Osteocyte (in vitro differentiated cells): ENCODE measurements at regions not wholly inside any gene's neighbourhood (a gene's known extent, or its start where the extent isn't known, plus 50 kb on each side); places are given as distances from the start of the nearest gene placed in this dataset.
"Not testable (repeated sequence)": the region's sequence is repeated elsewhere in the genome, so short reads cannot be mapped to it uniquely, and the experiment has no call there.

ENCODE experiments used
- DNase-seq: peaks from one replicate; pipeline ENCODE4 v3.0.0; 2021; ENCODE audit warnings: mixed read lengths; ENCODE audit not compliant: unreplicated experiment; ENCODE audit errors: extremely low spot score
- H3K27ac Mint-ChIP-seq: one replicate; pipeline ENCODE4 v1.8.0; 2021; ENCODE audit warnings: mild to moderate bottlenecking, mixed read lengths; ENCODE audit not compliant: unreplicated experiment
- H3K27me3 Mint-ChIP-seq: one replicate; pipeline ENCODE4 v1.8.0; 2021; ENCODE audit warnings: mixed read lengths; ENCODE audit not compliant: unreplicated experiment
- H3K36me3 Mint-ChIP-seq: one replicate; pipeline ENCODE4 v1.8.0; 2021; ENCODE audit warnings: mixed read lengths; ENCODE audit not compliant: unreplicated experiment
- H3K4me1 Mint-ChIP-seq: one replicate; pipeline ENCODE4 v1.8.0; 2021; ENCODE audit warnings: mixed read lengths; ENCODE audit not compliant: unreplicated experiment
- H3K4me3 Mint-ChIP-seq: one replicate; pipeline ENCODE4 v1.8.0; 2021; ENCODE audit warnings: mild to moderate bottlenecking, moderate library complexity, mixed read lengths; ENCODE audit not compliant: unreplicated experiment
- H3K9me3 Mint-ChIP-seq: one replicate; pipeline ENCODE4 v1.8.0; 2021; ENCODE audit warnings: mixed read lengths; ENCODE audit not compliant: unreplicated experiment
- CTCF ChIP-seq: fragments of 200-600 bp; sonication (generic); IDR thresholded peaks from 2 replicates; pipeline ENCODE4 v1.5.0; 2021; ENCODE audit warnings: antibody characterized with exemption, mild to moderate bottlenecking, moderate library complexity

GRCh38 chr21:35719080-35719479 lies 341.2 kb downstream of the SETD4 start:
- H3K27ac Mint-ChIP-seq, result no peak overlapping the region
- peaks cover 56% of the 10 kb centered on the region for H3K27me3 Mint-ChIP-seq
- no peak for DNase-seq
- H3K4me3 Mint-ChIP-seq, result no peak overlapping the region
- peaks cover 15% of the 10 kb centered on the region for H3K4me1 Mint-ChIP-seq
- TF ChIP-seq CTCF, result no peak
- H3K9me3 Mint-ChIP-seq, result peaks cover 5% of the 10 kb centered on the region
- no peaks in the 10 kb centered on the region for H3K36me3 Mint-ChIP-seq

GRCh38 chr21:35716876-35717565 lies 343.3 kb downstream of the SETD4 start:
- Mint-ChIP-seq H3K4me3 (no peak overlapping the region), H3K27me3 (peaks cover 56% of the 10 kb centered on the region), H3K36me3 (no peaks in the 10 kb centered on the region), H3K27ac (no peak overlapping the region), H3K9me3 (peaks cover 5% of the 10 kb centered on the region), H3K4me1 (peaks cover 15% of the 10 kb centered on the region)
- TF ChIP-seq CTCF, result no peak
- no peak for DNase-seq

- no peak for DNase-seq
- no peaks in the 10 kb centered on the region for H3K4me1 Mint-ChIP-seq
- H3K4me3 Mint-ChIP-seq, result no peak overlapping the region
- H3K27me3 Mint-ChIP-seq, result peaks cover 54% of the 10 kb centered on the region
- H3K9me3 Mint-ChIP-seq, result peaks cover 5% of the 10 kb centered on the region
- no peak overlapping the region for H3K27ac Mint-ChIP-seq
- no peak for TF ChIP-seq CTCF
- H3K36me3 Mint-ChIP-seq, result no peaks in the 10 kb centered on the region
Observed at GRCh38 chr21:35713914-35714313, 346.4 kb downstream of the SETD4 start.

GRCh38 chr21:35711661-35712060 lies 348.7 kb downstream of the SETD4 start:
- Mint-ChIP-seq H3K36me3 (no peaks in the 10 kb centered on the region), H3K27ac (no peak overlapping the region), H3K4me1 (no peaks in the 10 kb centered on the region), H3K4me3 (no peak overlapping the region), H3K9me3 (peaks cover 5% of the 10 kb centered on the region), H3K27me3 (peaks cover 58% of the 10 kb centered on the region)
- no peak for TF ChIP-seq CTCF
- DNase-seq, result no peak

GRCh38 chr21:35711213-35711612 lies 349.1 kb downstream of the SETD4 start:
- TF ChIP-seq CTCF, result no peak
- Mint-ChIP-seq H3K36me3 (no peaks in the 10 kb centered on the region), H3K4me1 (no peaks in the 10 kb centered on the region), H3K27ac (no peak overlapping the region), H3K9me3 (peaks cover 5% of the 10 kb centered on the region), H3K27me3 (peaks cover 58% of the 10 kb centered on the region), H3K4me3 (no peak overlapping the region)
- no peak for DNase-seq

GRCh38 chr21:35709990-35710389 lies 350.3 kb downstream of the SETD4 start:
- not testable (repeated sequence) for H3K4me1 Mint-ChIP-seq, H3K36me3 Mint-ChIP-seq, H3K9me3 Mint-ChIP-seq, H3K4me3 Mint-ChIP-seq, H3K27ac Mint-ChIP-seq, DNase-seq
- H3K27me3 Mint-ChIP-seq, result peaks cover 53% of the 10 kb centered on the region
